Panc1 (cell line): ENCODE measurements at regions not wholly inside any gene's neighbourhood (a gene's known extent, or its start where the extent isn't known, plus 50 kb on each side); places are given as distances from the start of the nearest gene placed in this dataset.

Source experiments
- POLR2AphosphoS5 ChIP-seq: IDR thresholded peaks from 2 replicates; pipeline ENCODE4 v1.6.1; 2012; ENCODE audit warnings: mild to moderate bottlenecking, low read depth, low read length, moderate library complexity
- SIN3A ChIP-seq: IDR thresholded peaks from 2 replicates; pipeline ENCODE4 v1.6.1; 2012; ENCODE audit warnings: low read depth, mild to moderate bottlenecking, low read length, moderate library complexity, borderline replicate concordance; ENCODE audit not compliant: insufficient read depth

DNA sequence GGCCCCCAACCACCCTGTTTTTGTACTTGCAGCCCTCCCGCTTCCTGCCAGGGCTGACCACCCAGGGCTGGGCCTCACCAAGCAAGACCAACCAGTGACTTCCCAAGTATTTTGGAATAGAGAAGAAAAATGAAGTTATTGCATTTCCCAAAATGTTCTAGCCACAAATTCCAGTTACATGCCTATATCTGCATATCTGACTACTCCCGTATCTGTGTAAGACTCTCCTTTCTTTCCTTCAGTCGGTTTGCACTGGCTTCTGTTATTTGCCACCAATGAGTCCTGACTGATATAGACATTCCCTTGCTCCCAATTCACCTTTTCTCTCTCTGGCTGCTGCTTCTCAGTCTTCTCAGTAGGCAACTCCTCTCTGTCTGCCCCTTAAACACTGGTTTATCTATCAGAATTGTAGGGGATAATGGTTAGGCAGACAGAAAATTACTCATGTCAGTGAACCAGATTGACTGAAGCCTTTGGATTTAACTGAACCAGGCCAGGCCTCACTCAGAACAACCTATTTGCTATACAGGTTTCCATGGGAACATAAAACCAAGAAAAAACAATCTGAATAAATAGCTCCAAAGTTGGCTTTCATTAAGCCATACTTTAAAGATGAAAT lies 85.3 kb downstream of the SPTSSA start:
- no peak for TF ChIP-seq POLR2AphosphoS5
- no peak for TF ChIP-seq SIN3A
